ENCODE measurements at regions not wholly inside any gene's neighbourhood (a gene's known extent, or its start where the extent isn't known, plus 50 kb on each side); places are given as distances from the start of the nearest gene placed in this dataset.
A peak's percentile ranks its signal among the peaks of the same experiment; 100 is the strongest.

DNA sequence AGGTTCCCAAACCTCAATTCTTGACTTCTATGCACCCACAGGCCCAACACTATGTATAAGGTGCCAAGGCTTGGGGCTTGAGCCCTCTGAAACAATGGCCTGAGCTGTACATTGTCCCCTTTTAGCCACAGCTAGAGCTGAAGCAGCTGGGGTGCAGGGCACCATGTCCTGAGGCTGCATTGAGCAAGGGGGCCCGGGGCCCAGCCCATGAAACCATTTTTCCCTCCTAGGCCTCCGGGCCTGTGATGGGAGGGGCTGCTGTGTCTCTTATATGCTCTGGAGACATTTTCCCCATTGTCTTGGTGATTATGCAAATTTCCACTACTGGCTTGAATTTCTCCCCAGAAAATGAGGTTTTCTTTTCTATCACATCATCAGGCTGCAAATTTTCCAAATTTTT is 155.5 kb downstream of the FASLG start:
- DNase-seq: no peak
- in situ Hi-C loops (cut with MboI): no loop called here
- WGBS, 2 experiments (ENCODE audit: low coverage in 1 of 2, low lambda C conversion rate in 2 of 2, missing lambda C conversion rate in 2 of 2): 15 to 25% methylated on average over 2 of the region's 2 CpGs
- Histone ChIP-seq H3F3A (ENCODE audit: insufficient read depth) (no peaks in the 10 kb centered on the region), H2AFZ (no peak overlapping the region), H3K79me2 (ENCODE audit: insufficient read depth) (no peaks in the 10 kb centered on the region), H3K9me3 (ENCODE audit: low read depth) (no peaks in the 10 kb centered on the region), H3K36me3 (ENCODE audit: low read depth) (no peaks in the 10 kb centered on the region), H3K4me1 (ENCODE audit: insufficient read depth) (no peaks in the 10 kb centered on the region), H3K9ac (no peak overlapping the region), H3K27me3 (replicated peaks; ENCODE audit: insufficient read depth) (no peaks in the 10 kb centered on the region), H3K4me3 (no peak overlapping the region), H4K20me1 (ENCODE audit: insufficient read depth) (no peaks in the 10 kb centered on the region), H3K27ac (no peak overlapping the region), H3K9me2 (ENCODE audit: insufficient read depth) (no peaks in the 10 kb centered on the region), H3K4me2 (ENCODE audit: unreplicated experiment) (no peak overlapping the region)
- TF ChIP-seq EZH2phosphoT487 (IDR thresholded peaks at IDR 0.05; ENCODE audit: insufficient read depth, low read depth) (no peak), EZH2 (IDR thresholded peaks at IDR 0.05; ENCODE audit: insufficient read depth, poor library complexity, severe bottlenecking) (no peak)

DNA sequence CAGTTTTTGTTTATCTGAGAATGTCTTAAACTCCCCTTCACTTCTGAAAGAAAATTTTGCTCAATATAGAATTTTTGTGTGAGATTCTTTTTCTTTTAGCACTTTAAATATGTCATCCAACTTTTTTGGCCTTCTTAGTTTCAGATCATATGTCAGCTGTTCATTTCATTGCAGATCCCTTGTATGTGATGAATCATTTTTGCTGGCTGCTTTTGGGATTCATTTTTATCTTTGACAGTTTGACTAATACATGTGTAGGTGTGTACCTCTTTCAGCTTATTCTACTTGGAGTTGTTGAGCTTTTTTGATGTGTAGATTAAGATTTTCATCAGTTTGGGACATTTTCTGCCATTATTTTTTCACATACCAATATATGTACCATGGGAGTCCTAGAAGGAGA is 156.8 kb downstream of the FASLG start:
- Histone ChIP-seq H3K4me1 (ENCODE audit: insufficient read depth) (peaks cover 6% of the 10 kb centered on the region; the same call in 1 of the 2 replicates), H3K9me2 (ENCODE audit: insufficient read depth) (no peaks in the 10 kb centered on the region), H3F3A (ENCODE audit: insufficient read depth) (peaks cover 6% of the 10 kb centered on the region; the same call in 1 of the 2 replicates), H3K9ac (no peak overlapping the region), H3K27me3 (replicated peaks; ENCODE audit: insufficient read depth) (no peaks in the 10 kb centered on the region), H4K20me1 (ENCODE audit: insufficient read depth) (no peaks in the 10 kb centered on the region), H3K27ac (no peak overlapping the region), H2AFZ (no peak overlapping the region), H3K9me3 (ENCODE audit: low read depth) (no peaks in the 10 kb centered on the region), H3K4me2 (ENCODE audit: unreplicated experiment) (no peak overlapping the region), H3K79me2 (ENCODE audit: insufficient read depth) (no peaks in the 10 kb centered on the region), H3K36me3 (ENCODE audit: low read depth) (no peaks in the 10 kb centered on the region), H3K4me3 (no peak overlapping the region)
- TF ChIP-seq EZH2 (IDR thresholded peaks at IDR 0.05; ENCODE audit: insufficient read depth, poor library complexity, severe bottlenecking) (no peak), EZH2phosphoT487 (IDR thresholded peaks at IDR 0.05; ENCODE audit: insufficient read depth, low read depth) (no peak)
- DNase-seq: peak; percentile 22
- in situ Hi-C loops (cut with MboI): no loop called here

DNA sequence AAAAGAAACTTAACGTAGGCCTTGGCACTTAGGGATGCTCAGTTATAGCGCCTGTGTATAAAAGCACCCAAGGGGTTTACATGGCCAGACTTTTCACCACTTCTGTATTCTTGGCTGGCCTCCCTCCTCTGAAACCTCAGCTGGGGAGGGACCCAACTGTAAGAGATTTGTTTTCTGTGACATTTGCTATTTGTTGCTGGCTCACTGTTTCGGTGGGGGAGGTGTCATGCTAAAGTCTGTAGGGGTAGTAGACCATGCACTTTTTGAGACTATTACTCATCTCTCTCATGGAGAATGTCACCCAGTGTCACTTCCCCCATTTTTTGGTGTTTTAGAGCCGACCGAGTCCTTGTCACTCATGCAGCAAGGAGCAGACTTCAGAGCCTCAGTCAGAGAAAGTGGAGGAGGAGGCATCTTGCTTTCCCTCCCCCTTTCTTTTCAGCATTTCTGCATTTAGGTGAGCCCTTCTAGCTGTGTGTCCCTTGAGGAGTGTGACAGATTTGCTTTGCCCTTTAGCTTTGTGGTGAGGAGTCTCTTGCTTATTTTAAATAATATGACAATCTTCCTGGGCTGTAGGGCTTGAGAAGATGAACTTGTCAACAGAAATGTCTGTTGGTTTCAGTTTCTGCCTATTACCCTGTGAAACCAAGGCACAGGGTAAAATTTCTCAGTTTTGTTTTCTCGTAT is 160.1 kb downstream of the FASLG start:
- WGBS, 2 experiments (ENCODE audit: low coverage in 1 of 2, low lambda C conversion rate in 2 of 2, missing lambda C conversion rate in 2 of 2): 88 to 95% methylated on average over 6 of the region's 6 CpGs
- H3K9ac ChIP-seq: no peak overlapping the region
- in situ Hi-C loops (cut with MboI): no loop called here

DNA sequence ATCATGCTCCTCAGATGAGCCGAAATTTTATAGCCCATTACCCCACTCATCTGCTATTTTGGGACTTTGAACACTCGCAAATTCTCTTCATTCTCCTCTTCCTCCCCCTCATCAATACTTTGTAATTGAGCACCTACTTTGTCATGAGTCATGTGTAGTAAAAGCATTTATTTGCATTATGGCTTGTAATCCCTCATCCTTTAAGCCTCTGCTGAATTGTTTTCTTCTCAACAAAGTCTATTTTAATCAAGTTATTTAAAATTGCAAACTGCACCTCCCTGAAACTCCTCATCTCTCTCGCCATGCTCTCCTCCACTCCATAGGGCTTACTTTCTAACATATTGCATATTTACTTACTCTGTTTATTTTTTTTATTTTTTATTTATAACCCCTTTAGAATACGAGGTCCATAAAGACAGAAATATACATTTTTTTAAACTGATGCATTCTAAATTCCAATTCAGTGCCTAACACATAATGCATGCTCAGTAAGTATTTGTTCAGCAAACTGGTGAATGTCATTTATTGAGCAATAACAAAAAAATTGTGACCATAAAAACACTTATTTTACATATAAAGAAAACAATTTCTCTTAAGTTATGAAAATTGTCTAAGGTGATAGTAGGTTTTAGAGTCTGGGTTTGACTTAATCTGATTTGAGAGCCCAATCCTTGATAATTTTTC is 161.7 kb downstream of the FASLG start:
- WGBS, 2 experiments (ENCODE audit: low coverage in 1 of 2, low lambda C conversion rate in 2 of 2, missing lambda C conversion rate in 2 of 2): 62 to 68% methylated on average over 4 of the region's 4 CpGs
- Histone ChIP-seq H3K27me3 (replicated peaks; ENCODE audit: insufficient read depth) (no peaks in the 10 kb centered on the region), H3K4me3 (no peak overlapping the region), H3K4me2 (ENCODE audit: unreplicated experiment) (peak overlapping the region; percentile 31), H3K79me2 (ENCODE audit: insufficient read depth) (no peaks in the 10 kb centered on the region), H4K20me1 (ENCODE audit: insufficient read depth) (no peaks in the 10 kb centered on the region), H3K9ac (no peak overlapping the region), H3K4me1 (ENCODE audit: insufficient read depth) (peaks cover 30% of the 10 kb centered on the region), H2AFZ (no peak overlapping the region), H3F3A (ENCODE audit: insufficient read depth) (peaks cover 16% of the 10 kb centered on the region; the same call in 1 of the 2 replicates), H3K9me2 (ENCODE audit: insufficient read depth) (no peaks in the 10 kb centered on the region), H3K27ac (no peak overlapping the region), H3K9me3 (ENCODE audit: low read depth) (no peaks in the 10 kb centered on the region), H3K36me3 (ENCODE audit: low read depth) (no peaks in the 10 kb centered on the region)
- DNase-seq: peak; percentile 24
- in situ Hi-C loops (cut with MboI): loop anchor here (10.0 kb wide), 2 partner anchors 384 to 594 kb away; partner anchors contain the start of gene TNFSF4
- TF ChIP-seq EZH2 (IDR thresholded peaks at IDR 0.05; ENCODE audit: insufficient read depth, poor library complexity, severe bottlenecking): no peak
- no peak for TF ChIP-seq EZH2phosphoT487 (IDR thresholded peaks at IDR 0.05; ENCODE audit: insufficient read depth, low read depth)

More for the DNA sequence above, 160.1 kb downstream of the FASLG start:
- TF ChIP-seq EZH2 (IDR thresholded peaks at IDR 0.05; ENCODE audit: insufficient read depth, poor library complexity, severe bottlenecking) (no peak), EZH2phosphoT487 (IDR thresholded peaks at IDR 0.05; ENCODE audit: insufficient read depth, low read depth) (no peak)
- H3F3A ChIP-seq (ENCODE audit: insufficient read depth): peaks cover 16% of the 10 kb centered on the region; the same call in 1 of the 2 replicates
- no peak overlapping the region for H3K27ac ChIP-seq
- H3K9me2 ChIP-seq (ENCODE audit: insufficient read depth): no peaks in the 10 kb centered on the region
- H4K20me1 ChIP-seq (ENCODE audit: insufficient read depth): no peaks in the 10 kb centered on the region
- no peaks in the 10 kb centered on the region for H3K27me3 ChIP-seq (replicated peaks; ENCODE audit: insufficient read depth)
- H3K4me1 ChIP-seq (ENCODE audit: insufficient read depth): peaks cover 24% of the 10 kb centered on the region
- no peak overlapping the region for H3K4me2 ChIP-seq (ENCODE audit: unreplicated experiment)
- H3K36me3 ChIP-seq (ENCODE audit: low read depth): no peaks in the 10 kb centered on the region
- DNase-seq: no peak
- H3K9me3 ChIP-seq (ENCODE audit: low read depth): no peaks in the 10 kb centered on the region
- no peaks in the 10 kb centered on the region for H3K79me2 ChIP-seq (ENCODE audit: insufficient read depth)
- H3K4me3 ChIP-seq: no peak overlapping the region
- no peak overlapping the region for H2AFZ ChIP-seq

All from GM23248 (cell line).